ENCODE measurements at regions not wholly inside any gene's neighbourhood (a gene's known extent, or its start where the extent isn't known, plus 50 kb on each side); places are given as distances from the start of the nearest gene placed in this dataset.
"Not testable (repeated sequence)": the region's sequence is repeated elsewhere in the genome, so short reads cannot be mapped to it uniquely, and the experiment has no call there.

DNA sequence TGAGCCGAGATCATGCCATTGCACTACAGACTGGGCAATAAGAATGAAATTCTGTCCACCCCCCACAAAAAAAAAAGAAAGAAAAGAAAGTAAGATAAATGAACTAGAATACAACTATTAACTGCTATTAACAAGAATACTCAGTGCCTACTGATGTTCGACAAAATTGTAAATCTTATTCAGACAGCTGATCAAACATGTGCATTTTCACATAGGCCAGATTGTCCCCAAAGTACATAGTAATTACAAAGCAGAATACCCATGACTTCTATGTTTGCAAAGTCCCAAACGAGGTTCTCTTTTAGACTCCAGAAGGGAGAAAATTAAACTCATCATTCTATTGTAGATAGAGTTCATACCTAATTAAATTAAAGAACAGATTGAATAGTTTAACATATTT lies 113.4 kb downstream of the UFM1 start (continued):
- no peak for TF ChIP-seq TEAD1 (CRISPR knock-in tag; IDR thresholded peaks at IDR 0.05)

DNA sequence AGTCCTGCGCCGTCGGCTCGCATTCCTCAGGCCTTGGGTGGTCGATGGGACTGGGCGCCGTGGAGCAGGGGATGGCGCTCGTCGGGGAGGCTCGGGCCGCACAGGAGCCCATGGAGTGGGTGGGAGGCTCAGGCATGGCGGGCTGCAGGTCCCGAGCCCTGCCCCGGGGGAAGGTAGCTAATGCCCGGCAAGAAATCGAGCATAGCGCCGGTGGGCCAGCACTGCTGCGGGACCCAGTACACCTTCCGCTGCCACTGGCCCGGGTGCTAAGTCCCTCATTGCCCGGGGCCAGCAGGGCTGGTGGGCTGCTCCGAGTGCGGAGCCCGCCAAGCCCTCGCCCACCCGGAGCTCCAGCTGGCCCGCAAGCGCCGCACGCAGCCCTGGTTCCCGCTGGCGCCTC lies 122.8 kb downstream of the UFM1 start:
- ATAC-seq; H3K27me3 Mint-ChIP-seq (ENCODE audit: low read depth); H3K4me1 Mint-ChIP-seq; DNase-seq (ENCODE audit: low spot score); CTCF ChIA-PET; H3K27ac Mint-ChIP-seq; H3K4me3 Mint-ChIP-seq; H3K36me3 Mint-ChIP-seq; POLR2A ChIA-PET: not testable (repeated sequence)
- peaks cover 12% of the 10 kb centered on the region for H3K9me3 Mint-ChIP-seq

DNA sequence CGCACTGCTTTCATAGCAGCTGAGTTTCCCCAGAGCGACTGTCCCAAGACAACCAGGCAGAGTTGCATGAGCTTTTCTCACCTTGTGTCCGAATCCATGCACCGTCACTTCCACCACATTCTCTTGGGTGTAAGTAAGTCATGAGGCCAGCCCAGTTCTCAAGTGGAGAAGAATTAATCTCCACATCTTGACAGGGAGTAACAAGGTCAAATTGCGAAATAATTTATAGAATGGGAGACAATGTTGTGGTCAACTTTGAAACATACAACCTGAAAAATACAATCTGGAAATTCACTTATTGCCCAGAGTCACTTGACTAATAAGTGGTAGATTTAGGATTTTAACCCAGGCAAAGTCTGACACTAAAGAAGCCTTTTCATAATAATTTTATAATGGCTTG lies 123.7 kb downstream of the UFM1 start:
- TF ChIP-seq CBFB (CRISPR knock-in tag; IDR thresholded peaks at IDR 0.05; ENCODE audit: low read depth) = no peak
- no peak for TF ChIP-seq GABPB1 (CRISPR knock-in tag; IDR thresholded peaks at IDR 0.05)
- TF ChIP-seq, protein P1, sequence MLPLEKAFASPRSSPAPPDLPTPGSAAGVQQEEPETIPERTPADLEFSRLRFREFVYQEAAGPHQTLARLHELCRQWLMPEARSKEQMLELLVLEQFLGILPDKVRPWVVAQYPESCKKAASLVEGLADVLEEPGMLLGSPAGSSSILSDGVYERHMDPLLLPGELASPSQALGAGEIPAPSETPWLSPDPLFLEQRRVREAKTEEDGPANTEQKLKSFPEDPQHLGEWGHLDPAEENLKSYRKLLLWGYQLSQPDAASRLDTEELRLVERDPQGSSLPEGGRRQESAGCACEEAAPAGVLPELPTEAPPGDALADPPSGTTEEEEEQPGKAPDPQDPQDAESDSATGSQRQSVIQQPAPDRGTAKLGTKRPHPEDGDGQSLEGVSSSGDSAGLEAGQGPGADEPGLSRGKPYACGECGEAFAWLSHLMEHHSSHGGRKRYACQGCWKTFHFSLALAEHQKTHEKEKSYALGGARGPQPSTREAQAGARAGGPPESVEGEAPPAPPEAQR (CRISPR knock-in tag; IDR thresholded peaks at IDR 0.05) = no peak
- no peak for TF ChIP-seq IRF1 (CRISPR knock-in tag; IDR thresholded peaks at IDR 0.05)
- TF ChIP-seq ZNF317 (CRISPR knock-in tag; IDR thresholded peaks at IDR 0.05; ENCODE audit: borderline replicate concordance, low read depth) = no peak
- TF ChIP-seq, protein P2, sequence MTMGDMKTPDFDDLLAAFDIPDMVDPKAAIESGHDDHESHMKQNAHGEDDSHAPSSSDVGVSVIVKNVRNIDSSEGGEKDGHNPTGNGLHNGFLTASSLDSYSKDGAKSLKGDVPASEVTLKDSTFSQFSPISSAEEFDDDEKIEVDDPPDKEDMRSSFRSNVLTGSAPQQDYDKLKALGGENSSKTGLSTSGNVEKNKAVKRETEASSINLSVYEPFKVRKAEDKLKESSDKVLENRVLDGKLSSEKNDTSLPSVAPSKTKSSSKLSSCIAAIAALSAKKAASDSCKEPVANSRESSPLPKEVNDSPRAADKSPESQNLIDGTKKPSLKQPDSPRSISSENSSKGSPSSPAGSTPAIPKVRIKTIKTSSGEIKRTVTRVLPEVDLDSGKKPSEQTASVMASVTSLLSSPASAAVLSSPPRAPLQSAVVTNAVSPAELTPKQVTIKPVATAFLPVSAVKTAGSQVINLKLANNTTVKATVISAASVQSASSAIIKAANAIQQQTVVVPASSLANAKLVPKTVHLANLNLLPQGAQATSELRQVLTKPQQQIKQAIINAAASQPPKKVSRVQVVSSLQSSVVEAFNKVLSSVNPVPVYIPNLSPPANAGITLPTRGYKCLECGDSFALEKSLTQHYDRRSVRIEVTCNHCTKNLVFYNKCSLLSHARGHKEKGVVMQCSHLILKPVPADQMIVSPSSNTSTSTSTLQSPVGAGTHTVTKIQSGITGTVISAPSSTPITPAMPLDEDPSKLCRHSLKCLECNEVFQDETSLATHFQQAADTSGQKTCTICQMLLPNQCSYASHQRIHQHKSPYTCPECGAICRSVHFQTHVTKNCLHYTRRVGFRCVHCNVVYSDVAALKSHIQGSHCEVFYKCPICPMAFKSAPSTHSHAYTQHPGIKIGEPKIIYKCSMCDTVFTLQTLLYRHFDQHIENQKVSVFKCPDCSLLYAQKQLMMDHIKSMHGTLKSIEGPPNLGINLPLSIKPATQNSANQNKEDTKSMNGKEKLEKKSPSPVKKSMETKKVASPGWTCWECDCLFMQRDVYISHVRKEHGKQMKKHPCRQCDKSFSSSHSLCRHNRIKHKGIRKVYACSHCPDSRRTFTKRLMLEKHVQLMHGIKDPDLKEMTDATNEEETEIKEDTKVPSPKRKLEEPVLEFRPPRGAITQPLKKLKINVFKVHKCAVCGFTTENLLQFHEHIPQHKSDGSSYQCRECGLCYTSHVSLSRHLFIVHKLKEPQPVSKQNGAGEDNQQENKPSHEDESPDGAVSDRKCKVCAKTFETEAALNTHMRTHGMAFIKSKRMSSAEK (CRISPR knock-in tag; IDR thresholded peaks at IDR 0.05; ENCODE audit: borderline replicate concordance) = no peak
- TF ChIP-seq, protein P3, sequence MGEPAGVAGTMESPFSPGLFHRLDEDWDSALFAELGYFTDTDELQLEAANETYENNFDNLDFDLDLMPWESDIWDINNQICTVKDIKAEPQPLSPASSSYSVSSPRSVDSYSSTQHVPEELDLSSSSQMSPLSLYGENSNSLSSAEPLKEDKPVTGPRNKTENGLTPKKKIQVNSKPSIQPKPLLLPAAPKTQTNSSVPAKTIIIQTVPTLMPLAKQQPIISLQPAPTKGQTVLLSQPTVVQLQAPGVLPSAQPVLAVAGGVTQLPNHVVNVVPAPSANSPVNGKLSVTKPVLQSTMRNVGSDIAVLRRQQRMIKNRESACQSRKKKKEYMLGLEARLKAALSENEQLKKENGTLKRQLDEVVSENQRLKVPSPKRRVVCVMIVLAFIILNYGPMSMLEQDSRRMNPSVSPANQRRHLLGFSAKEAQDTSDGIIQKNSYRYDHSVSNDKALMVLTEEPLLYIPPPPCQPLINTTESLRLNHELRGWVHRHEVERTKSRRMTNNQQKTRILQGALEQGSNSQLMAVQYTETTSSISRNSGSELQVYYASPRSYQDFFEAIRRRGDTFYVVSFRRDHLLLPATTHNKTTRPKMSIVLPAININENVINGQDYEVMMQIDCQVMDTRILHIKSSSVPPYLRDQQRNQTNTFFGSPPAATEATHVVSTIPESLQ (CRISPR knock-in tag; IDR thresholded peaks at IDR 0.05) = no peak
- no peak for TF ChIP-seq ZNF138 (CRISPR knock-in tag; conservative IDR thresholded peaks at IDR 0.05)
- H3K36me3 Mint-ChIP-seq = 0 out of 2 replicates have a peak, but pooled peaks cover 2% of the 10 kb centered on the region
- peaks cover 12% of the 10 kb centered on the region for H3K9me3 Mint-ChIP-seq
- CTCF ChIA-PET = no interaction called here
- ATAC-seq (no peak), DNase-seq (ENCODE audit: low spot score) (no peak)
- no peaks in the 10 kb centered on the region for H3K27me3 Mint-ChIP-seq (ENCODE audit: low read depth)
- H3K4me3 Mint-ChIP-seq = no peak overlapping the region
- H3K4me1 Mint-ChIP-seq = no peaks in the 10 kb centered on the region
- no peak overlapping the region for H3K27ac Mint-ChIP-seq
- POLR2A ChIA-PET = no interaction called here

GRCh38 chr13:38477676-38478075 lies 128.0 kb downstream of the UFM1 start:
- ATAC-seq (no peak), DNase-seq (ENCODE audit: low spot score) (no peak)
- no peak overlapping the region for H3K27ac Mint-ChIP-seq
- H3K36me3 Mint-ChIP-seq = 0 out of 2 replicates have a peak, but pooled peaks cover 2% of the 10 kb centered on the region
- peaks cover 5% of the 10 kb centered on the region for H3K9me3 Mint-ChIP-seq
- H3K27me3 Mint-ChIP-seq (ENCODE audit: low read depth) = no peaks in the 10 kb centered on the region
- no peak overlapping the region for H3K4me3 Mint-ChIP-seq
- POLR2A ChIA-PET = no interaction called here
- H3K4me1 Mint-ChIP-seq = no peaks in the 10 kb centered on the region
- CTCF ChIA-PET = no interaction called here
- TF ChIP-seq KAT7 (CRISPR knock-in tag; IDR thresholded peaks at IDR 0.05; ENCODE audit: borderline replicate concordance) = no peak
- no peak for TF ChIP-seq CREB1 (CRISPR knock-in tag; IDR thresholded peaks at IDR 0.05)
- no peak for TF ChIP-seq SMAD3 (CRISPR knock-in tag; IDR thresholded peaks at IDR 0.05; ENCODE audit: borderline replicate concordance)
- TF ChIP-seq MLX (CRISPR knock-in tag; IDR thresholded peaks at IDR 0.05) = no peak
- TF ChIP-seq EMX1 (CRISPR knock-in tag; IDR thresholded peaks at IDR 0.05) = no peak
- TF ChIP-seq ZNF425 (CRISPR knock-in tag; conservative IDR thresholded peaks at IDR 0.05) = no peak
- no peak for TF ChIP-seq ZNF512 (CRISPR knock-in tag; IDR thresholded peaks at IDR 0.05; ENCODE audit: borderline replicate concordance)
- TF ChIP-seq ZNF232 (CRISPR knock-in tag; IDR thresholded peaks at IDR 0.05) = no peak
